ENCODE measurements at regions not wholly inside any gene's neighbourhood (a gene's known extent, or its start where the extent isn't known, plus 50 kb on each side); places are given as distances from the start of the nearest gene placed in this dataset.

GRCh38 chr20:51160821-51161220, 137.9 kb upstream of the KCNG1 start:
- intact Hi-C loops (cut with micrococcal nuclease): no loop called here
- no TSS peak for BruUV-seq (replicated peaks)
- ATAC-seq: no peak
- no peaks in the 10 kb centered on the region for H3F3A ChIP-seq (ENCODE audit: low read length, unreplicated experiment)
- ChIA-PET POLR2A (ENCODE audit: unreplicated experiment) (no interaction called here), CTCF (no interaction called here)
- H4K20me1 ChIP-seq (ENCODE audit: low read length): no peaks in the 10 kb centered on the region
- H3K4me1 ChIP-seq (ENCODE audit: insufficient read depth, low read length): peaks cover 9% of the 10 kb centered on the region
- H3K79me2 ChIP-seq (ENCODE audit: low read length): no peaks in the 10 kb centered on the region
- H3K27ac ChIP-seq (ENCODE audit: low read length): no peak overlapping the region
- DNase-seq: no peak
- no peaks in the 10 kb centered on the region for H3K36me3 ChIP-seq (ENCODE audit: low read depth, low read length)
- H3K4me2 ChIP-seq (ENCODE audit: low read length): 0 out of 2 replicates have a peak overlapping the region, but pooled peaks have one; percentile 4
- H3K27me3 ChIP-seq (ENCODE audit: low read length): peaks cover 40% of the 10 kb centered on the region
- no peak overlapping the region for H3K9ac ChIP-seq (ENCODE audit: low read length)
- H3K9me2 ChIP-seq (replicated peaks; ENCODE audit: low read length): no peaks in the 10 kb centered on the region
- H2AFZ ChIP-seq (ENCODE audit: low read length): no peak overlapping the region
- H3K4me3 ChIP-seq (ENCODE audit: low read length): no peak overlapping the region
- no peaks in the 10 kb centered on the region for H3K9me3 ChIP-seq (ENCODE audit: low read length)
- TF ChIP-seq EZH2 (IDR thresholded peaks at IDR 0.05; ENCODE audit: low read length, unreplicated experiment): no peak
- TF ChIP-seq EZH2phosphoT487 (IDR thresholded peaks at IDR 0.05; ENCODE audit: borderline replicate concordance, low read length): no peak
- no peak for TF ChIP-seq CTCF (conservative IDR thresholded peaks at IDR 0.05; ENCODE audit: low read depth, low read length)

- Histone ChIP-seq H3F3A (ENCODE audit: low read length, unreplicated experiment) (no peaks in the 10 kb centered on the region), H2AFZ (ENCODE audit: low read length) (no peak overlapping the region), H4K20me1 (ENCODE audit: low read length) (no peaks in the 10 kb centered on the region), H3K36me3 (ENCODE audit: low read depth, low read length) (no peaks in the 10 kb centered on the region), H3K9me3 (ENCODE audit: low read length) (no peaks in the 10 kb centered on the region), H3K79me2 (ENCODE audit: low read length) (no peaks in the 10 kb centered on the region), H3K4me1 (ENCODE audit: insufficient read depth, low read length) (peaks cover 9% of the 10 kb centered on the region), H3K4me3 (ENCODE audit: low read length) (no peak overlapping the region), H3K9me2 (replicated peaks; ENCODE audit: low read length) (no peaks in the 10 kb centered on the region), H3K27me3 (ENCODE audit: low read length) (peaks cover 39% of the 10 kb centered on the region), H3K4me2 (ENCODE audit: low read length) (0 out of 2 replicates have a peak overlapping the region, but pooled peaks have one; percentile 4), H3K27ac (ENCODE audit: low read length) (no peak overlapping the region), H3K9ac (ENCODE audit: low read length) (no peak overlapping the region)
- ChIA-PET POLR2A (ENCODE audit: unreplicated experiment) (no interaction called here), CTCF (no interaction called here)
- intact Hi-C loops (cut with micrococcal nuclease): no loop called here
- no peak for DNase-seq
- ATAC-seq: no peak
- BruUV-seq (replicated peaks): no TSS peak
- TF ChIP-seq EZH2phosphoT487 (IDR thresholded peaks at IDR 0.05; ENCODE audit: borderline replicate concordance, low read length) (no peak), EZH2 (IDR thresholded peaks at IDR 0.05; ENCODE audit: low read length, unreplicated experiment) (no peak)
Measured at GRCh38 chr20:51159981-51160380, 137.1 kb upstream of the KCNG1 start.

GRCh38 chr20:51159303-51159702, 136.4 kb upstream of the KCNG1 start:
- H3K79me2 ChIP-seq (ENCODE audit: low read length): no peaks in the 10 kb centered on the region
- H3K9me2 ChIP-seq (replicated peaks; ENCODE audit: low read length): no peaks in the 10 kb centered on the region
- DNase-seq (no peak), ATAC-seq (no peak)
- no peaks in the 10 kb centered on the region for H3F3A ChIP-seq (ENCODE audit: low read length, unreplicated experiment)
- H3K9ac ChIP-seq (ENCODE audit: low read length): no peak overlapping the region
- POLR2A ChIA-PET (ENCODE audit: unreplicated experiment): no interaction called here
- H3K9me3 ChIP-seq (ENCODE audit: low read length): no peaks in the 10 kb centered on the region
- no peak overlapping the region for H3K4me2 ChIP-seq (ENCODE audit: low read length)
- H3K4me3 ChIP-seq (ENCODE audit: low read length): no peak overlapping the region
- H3K27me3 ChIP-seq (ENCODE audit: low read length): peaks cover 46% of the 10 kb centered on the region
- H3K36me3 ChIP-seq (ENCODE audit: low read depth, low read length): no peaks in the 10 kb centered on the region
- no TSS peak for BruUV-seq (replicated peaks)
- TF ChIP-seq CTCF (conservative IDR thresholded peaks at IDR 0.05; ENCODE audit: low read depth, low read length): no peak
- no peak for TF ChIP-seq EZH2phosphoT487 (IDR thresholded peaks at IDR 0.05; ENCODE audit: borderline replicate concordance, low read length)
- no peak for TF ChIP-seq EZH2 (IDR thresholded peaks at IDR 0.05; ENCODE audit: low read length, unreplicated experiment)
- no peaks in the 10 kb centered on the region for H4K20me1 ChIP-seq (ENCODE audit: low read length)
- H3K27ac ChIP-seq (ENCODE audit: low read length): no peak overlapping the region
- peaks cover 9% of the 10 kb centered on the region for H3K4me1 ChIP-seq (ENCODE audit: insufficient read depth, low read length)
- H2AFZ ChIP-seq (ENCODE audit: low read length): no peak overlapping the region
- intact Hi-C loops (cut with micrococcal nuclease): no loop called here
- CTCF ChIA-PET: no interaction called here

Measured in PC-3 (cell line).